Lower lobe of right lung (tissue), 2 donors: ENCODE measurements at regions not wholly inside any gene's neighbourhood (a gene's known extent, or its start where the extent isn't known, plus 50 kb on each side); places are given as distances from the start of the nearest gene placed in this dataset.

Experiments used
- ATAC-seq, 2 donors: fragments of 200-7000 bp; cut with Tn5 transposase; one replicate each; pipeline ENCODE4 v1.9.1; 2020 to 2022; ENCODE audit warnings: mild to moderate bottlenecking in 2 of 2, moderate library complexity in 2 of 2
- DNase-seq: peaks from one replicate; pipeline ENCODE4 v3.0.0-alpha.2; 2020
- H3K27ac ChIP-seq: fragments of 200-600 bp; one replicate; pipeline ENCODE4 v1.8.0; 2022
- H3K27me3 ChIP-seq: fragments of 200-600 bp; one replicate; pipeline ENCODE4 v1.8.0; 2022; ENCODE audit warnings: low read depth
- H3K36me3 ChIP-seq: fragments of 200-600 bp; one replicate; pipeline ENCODE4 v1.8.0; 2022; ENCODE audit warnings: mild to moderate bottlenecking
- H3K4me1 ChIP-seq: fragments of 200-600 bp; one replicate; pipeline ENCODE4 v1.8.0; 2022
- H3K4me3 ChIP-seq: fragments of 200-600 bp; one replicate; pipeline ENCODE4 v1.8.0; 2022; ENCODE audit warnings: mild to moderate bottlenecking
- H3K9me3 ChIP-seq: fragments of 200-600 bp; one replicate; pipeline ENCODE4 v1.8.0; 2022
- intact Hi-C: fragments of 100-400 bp; cut with DNase I; formaldehyde crosslinking; loops from one replicate; pipeline ENCODE4 v1.11.0; 2022
- TF ChIP-seq, protein P1 (sequence below): fragments of 200-600 bp; IDR thresholded peaks from one replicate; pipeline ENCODE4 v1.8.0; 2022; ENCODE audit warnings: antibody characterized with exemption, mild to moderate bottlenecking
- donor health status: DM: no; HTN: yes; CAD: no; lungs with severe emphysema.

- DNase-seq (no peak), ATAC-seq (no peak)
- peaks cover 22% of the 10 kb centered on the region for H3K4me1 ChIP-seq
- H3K9me3 ChIP-seq = no peaks in the 10 kb centered on the region
- no peak overlapping the region for H3K4me3 ChIP-seq
- intact Hi-C loops = no loop called here
- H3K36me3 ChIP-seq = no peaks in the 10 kb centered on the region
- TF ChIP-seq, protein P1, sequence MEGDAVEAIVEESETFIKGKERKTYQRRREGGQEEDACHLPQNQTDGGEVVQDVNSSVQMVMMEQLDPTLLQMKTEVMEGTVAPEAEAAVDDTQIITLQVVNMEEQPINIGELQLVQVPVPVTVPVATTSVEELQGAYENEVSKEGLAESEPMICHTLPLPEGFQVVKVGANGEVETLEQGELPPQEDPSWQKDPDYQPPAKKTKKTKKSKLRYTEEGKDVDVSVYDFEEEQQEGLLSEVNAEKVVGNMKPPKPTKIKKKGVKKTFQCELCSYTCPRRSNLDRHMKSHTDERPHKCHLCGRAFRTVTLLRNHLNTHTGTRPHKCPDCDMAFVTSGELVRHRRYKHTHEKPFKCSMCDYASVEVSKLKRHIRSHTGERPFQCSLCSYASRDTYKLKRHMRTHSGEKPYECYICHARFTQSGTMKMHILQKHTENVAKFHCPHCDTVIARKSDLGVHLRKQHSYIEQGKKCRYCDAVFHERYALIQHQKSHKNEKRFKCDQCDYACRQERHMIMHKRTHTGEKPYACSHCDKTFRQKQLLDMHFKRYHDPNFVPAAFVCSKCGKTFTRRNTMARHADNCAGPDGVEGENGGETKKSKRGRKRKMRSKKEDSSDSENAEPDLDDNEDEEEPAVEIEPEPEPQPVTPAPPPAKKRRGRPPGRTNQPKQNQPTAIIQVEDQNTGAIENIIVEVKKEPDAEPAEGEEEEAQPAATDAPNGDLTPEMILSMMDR = no peak
- H3K27ac ChIP-seq = no peak overlapping the region
- peaks cover 8% of the 10 kb centered on the region for H3K27me3 ChIP-seq
Observed at GRCh38 chr6:167672738-167673137, 154.0 kb upstream of the AFDN start.

DNA sequence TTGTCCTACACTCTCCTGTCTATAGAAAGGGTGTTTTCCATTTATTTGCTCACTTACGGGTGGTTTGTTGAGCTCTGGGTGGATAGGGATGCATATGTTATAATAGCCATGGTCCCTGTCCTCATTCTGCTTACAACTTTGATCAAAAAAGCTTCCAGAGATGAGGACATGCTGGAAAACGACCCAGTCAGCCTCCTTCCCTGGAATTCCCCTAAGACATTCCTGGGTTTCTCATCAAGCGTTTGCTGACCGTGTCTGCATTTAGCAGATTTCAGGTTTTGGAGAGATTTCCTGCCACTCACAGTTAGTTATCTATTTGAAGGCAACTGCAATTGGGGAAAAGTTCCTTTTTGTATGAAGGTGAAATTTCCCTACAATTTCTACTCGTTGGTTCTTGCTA is 152.8 kb upstream of the AFDN start:
- ATAC-seq (no peak), DNase-seq (no peak)
- TF ChIP-seq, protein P1 = no peak
- peaks cover 31% of the 10 kb centered on the region for H3K4me1 ChIP-seq
- no peak overlapping the region for H3K27ac ChIP-seq
- no peaks in the 10 kb centered on the region for H3K36me3 ChIP-seq
- intact Hi-C loops = no loop called here
- H3K4me3 ChIP-seq = no peak overlapping the region
- H3K9me3 ChIP-seq = no peaks in the 10 kb centered on the region
- H3K27me3 ChIP-seq = peaks cover 17% of the 10 kb centered on the region

GRCh38 chr6:167674486-167674885 is 152.2 kb upstream of the AFDN start:
- no peak overlapping the region for H3K4me3 ChIP-seq
- H3K9me3 ChIP-seq = no peaks in the 10 kb centered on the region
- peaks cover 31% of the 10 kb centered on the region for H3K4me1 ChIP-seq
- TF ChIP-seq, protein P1 = no peak
- H3K27ac ChIP-seq = no peak overlapping the region
- H3K36me3 ChIP-seq = no peaks in the 10 kb centered on the region
- H3K27me3 ChIP-seq = peaks cover 20% of the 10 kb centered on the region
- DNase-seq (no peak), ATAC-seq (no peak)
- intact Hi-C loops = no loop called here

DNA sequence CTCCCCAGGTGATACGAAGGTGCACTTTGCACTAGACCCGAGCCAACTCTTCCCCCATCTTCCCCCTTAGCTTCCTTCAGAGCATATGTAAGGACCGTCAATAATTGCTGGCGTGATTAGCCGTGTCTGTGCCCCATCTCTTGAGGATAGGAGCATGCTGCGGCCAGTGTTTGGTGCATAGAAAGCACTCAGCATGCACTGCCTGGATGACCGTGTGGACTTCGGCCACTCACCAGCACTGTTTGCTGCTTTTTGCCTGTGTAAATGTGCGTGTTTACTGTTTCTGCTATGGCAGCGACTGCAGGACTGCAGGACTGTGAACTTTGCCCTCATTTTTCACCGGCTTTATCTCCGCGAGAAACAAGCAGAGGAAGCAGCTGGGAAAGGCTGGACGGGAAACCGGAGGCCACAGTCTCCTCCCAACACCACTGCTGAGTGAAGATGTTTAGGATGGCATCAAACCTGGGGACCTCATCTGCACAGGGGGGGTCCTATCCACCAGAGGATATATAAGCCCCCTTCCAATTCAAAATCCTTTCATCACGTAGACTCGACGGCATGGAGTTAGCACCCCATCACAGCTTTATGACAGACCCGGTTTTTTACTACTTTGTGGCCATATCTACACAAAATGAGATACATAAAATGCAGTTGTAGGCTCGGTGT is 150.6 kb upstream of the AFDN start:
- Histone ChIP-seq H3K27ac (peak overlapping the region; percentile 73), H3K9me3 (no peaks in the 10 kb centered on the region), H3K4me1 (peaks cover 31% of the 10 kb centered on the region), H3K4me3 (no peak overlapping the region), H3K36me3 (no peaks in the 10 kb centered on the region), H3K27me3 (peaks cover 20% of the 10 kb centered on the region)
- peak; percentile 35 to 53 for ATAC-seq
- no peak for DNase-seq
- intact Hi-C loops = no loop called here
- TF ChIP-seq, protein P1 = no peak

- Histone ChIP-seq H3K9me3 (no peaks in the 10 kb centered on the region), H3K27ac (peak overlapping the region; percentile 73), H3K4me1 (peaks cover 34% of the 10 kb centered on the region), H3K27me3 (peaks cover 20% of the 10 kb centered on the region), H3K4me3 (no peak overlapping the region), H3K36me3 (no peaks in the 10 kb centered on the region)
- intact Hi-C loops = no loop called here
- TF ChIP-seq, protein P1 = no peak
- ATAC-seq = peak in 1 of 2 donors; percentile 15
- DNase-seq = no peak
Observed at GRCh38 chr6:167676666-167677421, 149.9 kb upstream of the AFDN start.
